Breast epithelium (tissue), 3 donors: ENCODE measurements at regions not wholly inside any gene's neighbourhood (a gene's known extent, or its start where the extent isn't known, plus 50 kb on each side); places are given as distances from the start of the nearest gene placed in this dataset.

ENCODE experiments used
- POLR2AphosphoS5 ChIP-seq, 3 donors: sonication (generic); formaldehyde crosslinking; IDR thresholded peaks; one replicate each; pipeline ENCODE4 v1.6.1; 2017; ENCODE audit warnings: antibody characterized with exemption in 3 of 3
- TF ChIP-seq, protein P1 (sequence below), 3 donors: fragments of 450-650 bp; IDR thresholded peaks; one replicate each; pipeline ENCODE4 v1.5.1; 2016 to 2017; ENCODE audit warnings: antibody characterized with exemption in 3 of 3, mild to moderate bottlenecking in 3 of 3, moderate library complexity in 3 of 3

DNA sequence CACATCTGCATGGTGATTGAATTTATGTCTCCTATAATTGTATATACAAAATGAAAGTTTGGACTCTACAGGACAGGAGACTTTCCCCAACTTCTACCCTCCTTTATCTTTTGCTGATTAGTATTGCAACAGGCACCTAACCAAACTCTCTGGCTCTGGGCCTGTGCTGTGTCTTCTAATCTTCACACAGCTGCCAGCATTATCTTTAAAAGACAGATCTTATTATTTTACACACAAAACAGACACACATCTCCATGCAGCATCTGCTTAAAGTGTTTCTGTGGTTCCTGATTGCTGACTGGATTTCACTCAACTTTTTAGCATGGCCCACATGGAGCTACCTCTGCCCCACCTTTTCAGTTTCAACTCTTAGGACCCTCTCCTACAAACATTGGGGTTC lies 154.9 kb upstream of the PELI2 start:
- no peak for TF ChIP-seq POLR2AphosphoS5 (IDR thresholded peaks at IDR 0.05)
- TF ChIP-seq, protein P1, sequence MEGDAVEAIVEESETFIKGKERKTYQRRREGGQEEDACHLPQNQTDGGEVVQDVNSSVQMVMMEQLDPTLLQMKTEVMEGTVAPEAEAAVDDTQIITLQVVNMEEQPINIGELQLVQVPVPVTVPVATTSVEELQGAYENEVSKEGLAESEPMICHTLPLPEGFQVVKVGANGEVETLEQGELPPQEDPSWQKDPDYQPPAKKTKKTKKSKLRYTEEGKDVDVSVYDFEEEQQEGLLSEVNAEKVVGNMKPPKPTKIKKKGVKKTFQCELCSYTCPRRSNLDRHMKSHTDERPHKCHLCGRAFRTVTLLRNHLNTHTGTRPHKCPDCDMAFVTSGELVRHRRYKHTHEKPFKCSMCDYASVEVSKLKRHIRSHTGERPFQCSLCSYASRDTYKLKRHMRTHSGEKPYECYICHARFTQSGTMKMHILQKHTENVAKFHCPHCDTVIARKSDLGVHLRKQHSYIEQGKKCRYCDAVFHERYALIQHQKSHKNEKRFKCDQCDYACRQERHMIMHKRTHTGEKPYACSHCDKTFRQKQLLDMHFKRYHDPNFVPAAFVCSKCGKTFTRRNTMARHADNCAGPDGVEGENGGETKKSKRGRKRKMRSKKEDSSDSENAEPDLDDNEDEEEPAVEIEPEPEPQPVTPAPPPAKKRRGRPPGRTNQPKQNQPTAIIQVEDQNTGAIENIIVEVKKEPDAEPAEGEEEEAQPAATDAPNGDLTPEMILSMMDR (IDR thresholded peaks at IDR 0.05), result no peak
